Vagina (tissue), 2 donors: ENCODE measurements at regions not wholly inside any gene's neighbourhood (a gene's known extent, or its start where the extent isn't known, plus 50 kb on each side); places are given as distances from the start of the nearest gene placed in this dataset.

Experiments used
- CTCF ChIP-seq, 3 experiments: fragments of 450-650 bp in 2 of 3; fragments of 200-600 bp in 1 of 3; sonication (generic) in 1 of 3; IDR thresholded peaks; one replicate each; pipeline ENCODE4 v1.5.1; 2017 to 2019; ENCODE audit warnings: antibody characterized with exemption in 3 of 3, mild to moderate bottlenecking in 2 of 3, moderate library complexity in 2 of 3
- POLR2A ChIP-seq, 2 donors: fragments of 450-650 bp; IDR thresholded peaks; one replicate each; pipeline ENCODE4 v1.6.1; 2017; ENCODE audit warnings: antibody characterized with exemption in 2 of 2, mild to moderate bottlenecking in 2 of 2, moderate library complexity in 2 of 2
- POLR2AphosphoS5 ChIP-seq, 2 donors: sonication (generic); formaldehyde crosslinking; IDR thresholded peaks; one replicate each; pipeline ENCODE4 v1.9.0; 2017; ENCODE audit warnings: antibody characterized with exemption in 2 of 2, mild to moderate bottlenecking in 2 of 2, low read depth in 1 of 2; ENCODE audit not compliant: insufficient read depth in 1 of 2

- TF ChIP-seq POLR2AphosphoS5 (IDR thresholded peaks at IDR 0.05; ENCODE audit: insufficient read depth in 1 of 2, low read depth in 1 of 2) = no peak
- TF ChIP-seq CTCF (IDR thresholded peaks at IDR 0.05) = no peak
- TF ChIP-seq POLR2A (IDR thresholded peaks at IDR 0.05) = no peak
Measured at GRCh38 chr13:86082121-86082520, 282.9 kb upstream of the SLITRK6 start.
